GM19239 (cell line): ENCODE measurements at regions not wholly inside any gene's neighbourhood (a gene's known extent, or its start where the extent isn't known, plus 50 kb on each side); places are given as distances from the start of the nearest gene placed in this dataset.

Source experiments
- DNase-seq: peaks from one replicate; pipeline ENCODE4 v3.0.0; 2011; ENCODE audit warnings: low spot score; ENCODE audit not compliant: insufficient read length
- FAIRE-seq: peaks from 2 replicates; lab custom pipeline; 2011; peaks lifted over from hg19 to GRCh38; lab: Jason Lieb, UNC

- no peak for FAIRE-seq
- no peak for DNase-seq
Observed at GRCh38 chr13:38590796-38591507, 95.9 kb upstream of the FREM2 start.

- DNase-seq (no peak), FAIRE-seq (no peak)
Observed at GRCh38 chr13:38602266-38602665, 84.6 kb upstream of the FREM2 start.

- DNase-seq (no peak), FAIRE-seq (no peak)
Observed at GRCh38 chr13:38606699-38607535, 80.0 kb upstream of the FREM2 start.

- FAIRE-seq = no peak
- no peak for DNase-seq
Observed at GRCh38 chr13:38617936-38618335, 68.9 kb upstream of the FREM2 start.

- FAIRE-seq (no peak), DNase-seq (no peak)
Observed at GRCh38 chr13:38618336-38618735, 68.5 kb upstream of the FREM2 start.

GRCh38 chr13:38618881-38619280 is 68.0 kb upstream of the FREM2 start:
- DNase-seq = no peak
- no peak for FAIRE-seq

GRCh38 chr13:38620876-38621275 is 66.0 kb upstream of the FREM2 start:
- DNase-seq (no peak), FAIRE-seq (no peak)

- FAIRE-seq = no peak
- no peak for DNase-seq
Observed at GRCh38 chr13:38624822-38625221, 62.1 kb upstream of the FREM2 start.

GRCh38 chr13:38628554-38628953 is 58.3 kb upstream of the FREM2 start:
- DNase-seq (no peak), FAIRE-seq (no peak)

GRCh38 chr13:38630780-38631179 is 56.1 kb upstream of the FREM2 start:
- no peak for DNase-seq

GRCh38 chr13:38635030-38635429 is 51.8 kb upstream of the FREM2 start:
- DNase-seq = no peak
- FAIRE-seq = no peak

More at GRCh38 chr13:38630780-38631179, 56.1 kb upstream of the FREM2 start:
- no peak for FAIRE-seq

GRCh38 chr13:38636073-38636472 is 50.8 kb upstream of the FREM2 start:
- DNase-seq = no peak
- no peak for FAIRE-seq

GRCh38 chr13:38636761-38637160 is 50.1 kb upstream of the FREM2 start:
- DNase-seq (no peak), FAIRE-seq (no peak)
